Epithelial cell of proximal tubule (primary cell): ENCODE measurements at regions not wholly inside any gene's neighbourhood (a gene's known extent, or its start where the extent isn't known, plus 50 kb on each side); places are given as distances from the start of the nearest gene placed in this dataset.

Source experiments
- DNase-seq: peaks from one replicate; pipeline ENCODE4 v3.0.0-alpha.2; 2011; ENCODE audit warnings: low read depth
- H3K4me3 ChIP-seq: 2 replicates; pipeline ENCODE4 v1.5.1; 2011; ENCODE audit warnings: low read depth, mild to moderate bottlenecking, low read length
- CTCF ChIP-seq: conservative IDR thresholded peaks from 2 replicates; pipeline ENCODE4 v1.5.1; 2012; ENCODE audit warnings: low read depth, mild to moderate bottlenecking, low read length

GRCh38 chr1:227437495-227438008 lies 119.3 kb upstream of the CDC42BPA start:
- peak; percentile 62 for TF ChIP-seq CTCF
- DNase-seq, result no peak
- peak overlapping the region; percentile 61 for H3K4me3 ChIP-seq

GRCh38 chr1:227434808-227435444 lies 116.6 kb upstream of the CDC42BPA start:
- DNase-seq, result no peak
- no peak for TF ChIP-seq CTCF
- H3K4me3 ChIP-seq, result no peak overlapping the region

- no peak for TF ChIP-seq CTCF
- DNase-seq, result no peak
- H3K4me3 ChIP-seq, result no peak overlapping the region
Observed at GRCh38 chr1:227433663-227434341, 115.5 kb upstream of the CDC42BPA start.

GRCh38 chr1:227432981-227433380 lies 114.7 kb upstream of the CDC42BPA start:
- no peak for DNase-seq
- no peak for TF ChIP-seq CTCF
- no peak overlapping the region for H3K4me3 ChIP-seq

GRCh38 chr1:227432181-227432535 lies 113.9 kb upstream of the CDC42BPA start:
- DNase-seq, result no peak
- TF ChIP-seq CTCF, result no peak
- no peak overlapping the region for H3K4me3 ChIP-seq

- no peak for DNase-seq
- H3K4me3 ChIP-seq, result no peak overlapping the region
- no peak for TF ChIP-seq CTCF
Observed at GRCh38 chr1:227429447-227430359, 111.4 kb upstream of the CDC42BPA start.
